ENCODE measurements at regions not wholly inside any gene's neighbourhood (a gene's known extent, or its start where the extent isn't known, plus 50 kb on each side); places are given as distances from the start of the nearest gene placed in this dataset.

DNA sequence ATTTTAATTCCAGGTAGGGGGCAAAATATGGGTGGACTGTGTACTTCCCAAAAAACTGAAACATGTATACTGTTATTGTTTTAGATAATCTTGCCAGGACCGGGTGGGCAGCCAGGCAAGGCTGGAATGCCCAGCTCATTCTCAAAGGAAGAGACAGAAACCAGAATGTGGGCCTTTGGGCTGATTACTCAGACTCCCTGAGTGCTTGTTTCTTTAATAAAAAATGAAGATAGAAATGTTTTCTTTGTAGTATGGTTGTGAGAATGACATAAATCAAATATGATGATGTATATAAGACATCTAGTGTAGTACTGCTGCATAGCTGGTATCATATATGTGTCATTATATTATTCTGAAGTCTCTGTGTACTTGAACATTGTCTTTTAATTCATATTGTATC lies 231.6 kb upstream of the NT5C1B start:
- TF ChIP-seq CTCF (IDR thresholded peaks at IDR 0.05 in 4 of 5, conservative IDR thresholded peaks at IDR 0.05 in 1 of 5) (no peak), POLR2A (IDR thresholded peaks at IDR 0.05) (no peak)
